H7 (cell line): ENCODE measurements at regions not wholly inside any gene's neighbourhood (a gene's known extent, or its start where the extent isn't known, plus 50 kb on each side); places are given as distances from the start of the nearest gene placed in this dataset.

Source experiments
- DNase-seq: peaks from one replicate; pipeline ENCODE4 v3.0.0; 2012
- H3K27me3 ChIP-seq: 2 replicates; pipeline ENCODE4 v1.6.0; 2011; ENCODE audit warnings: mild to moderate bottlenecking, low read length; ENCODE audit not compliant: control insufficient read depth, insufficient read depth
- H3K36me3 ChIP-seq: replicated peaks from 2 replicates; pipeline ENCODE4 v1.5.1; 2011; ENCODE audit warnings: low read length; ENCODE audit not compliant: control insufficient read depth, insufficient read depth
- H3K4me3 ChIP-seq: 2 replicates; pipeline ENCODE4 v1.5.1; 2011; ENCODE audit warnings: low read depth, mild to moderate bottlenecking, control low read depth, low read length, moderate library complexity; ENCODE audit not compliant: insufficient read depth

DNA sequence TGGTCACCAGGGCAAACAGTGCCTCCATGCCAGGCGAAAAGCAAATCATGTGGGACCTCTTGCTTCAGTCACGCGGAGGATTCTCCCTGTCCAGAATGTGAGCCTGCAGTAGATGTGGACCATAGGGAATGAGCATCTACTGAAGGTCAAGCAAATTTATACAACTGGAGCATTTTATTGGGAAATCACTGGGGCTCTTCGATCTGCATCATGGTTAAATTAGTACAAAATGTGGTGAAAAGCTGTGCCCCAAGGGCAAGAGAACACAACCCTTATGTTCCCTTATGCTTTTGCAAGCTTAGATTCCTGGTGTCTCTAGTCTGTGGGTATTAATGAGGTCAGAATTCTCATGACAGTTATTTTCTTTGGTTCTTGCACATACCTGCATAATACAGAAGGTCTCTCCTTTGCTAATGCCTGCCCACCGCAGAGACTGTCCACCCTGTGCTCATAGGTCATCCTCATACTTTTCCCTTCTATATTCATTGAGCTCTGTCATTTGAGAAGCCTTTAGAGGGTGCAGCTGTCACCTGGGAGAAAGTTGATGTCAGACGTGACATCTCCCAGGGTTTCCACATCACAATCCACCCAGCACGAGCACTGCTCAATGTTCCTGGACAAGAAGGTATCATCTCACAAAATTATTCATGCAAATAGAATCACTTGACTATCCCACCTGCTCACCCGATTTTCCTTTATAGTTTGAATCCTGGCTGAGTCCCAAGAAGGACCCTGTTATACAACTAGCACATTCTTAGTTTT, 111.7 kb downstream of the NXNL2 start:
- Histone ChIP-seq H3K36me3 (no peaks in the 10 kb centered on the region), H3K27me3 (no peaks in the 10 kb centered on the region), H3K4me3 (no peak overlapping the region)
- no peak for DNase-seq

DNA sequence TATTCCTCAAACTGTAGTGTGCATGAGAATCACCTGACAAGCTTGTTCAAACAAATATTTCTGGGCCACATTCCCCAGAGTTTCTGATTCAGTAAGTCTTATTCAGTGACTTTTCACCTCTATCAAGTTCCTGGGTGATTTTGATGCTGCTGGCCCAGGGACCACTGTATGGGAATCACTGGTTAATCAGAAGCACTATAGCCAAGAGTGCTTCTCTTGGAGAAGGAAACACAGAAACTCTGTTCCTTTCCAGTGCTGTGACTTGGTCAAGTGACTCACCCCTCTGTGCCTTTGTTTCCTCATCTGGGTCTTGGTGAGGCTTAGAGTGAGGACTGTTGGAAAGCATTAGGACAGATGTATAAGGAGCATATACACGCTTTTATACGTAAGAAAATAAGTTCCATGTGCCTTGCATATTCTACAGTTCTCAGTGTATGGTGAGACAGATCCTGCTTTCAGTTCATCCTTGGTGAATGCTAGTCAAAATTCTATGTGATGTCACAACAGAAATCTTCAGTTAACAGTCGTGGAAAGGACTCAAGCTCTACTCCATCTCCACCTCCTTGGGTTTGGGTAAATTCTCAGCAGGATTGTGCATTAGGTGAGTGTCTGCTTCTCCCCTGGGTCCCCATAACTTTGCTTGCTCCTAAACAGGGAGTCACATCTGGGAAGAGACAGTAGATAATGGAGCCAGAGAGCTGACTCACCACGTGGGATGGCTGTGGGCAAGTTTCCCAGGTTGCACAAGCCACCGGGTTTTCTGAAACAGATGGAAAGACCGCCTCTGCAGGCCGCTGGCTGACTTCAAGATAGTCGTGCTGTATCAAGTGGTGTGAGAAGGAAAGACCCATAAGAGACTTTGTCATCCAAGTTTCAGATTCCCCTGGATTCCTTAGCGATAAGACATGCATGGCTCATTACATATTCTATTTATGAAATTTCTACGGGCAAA, 117.0 kb downstream of the NXNL2 start:
- DNase-seq = no peak
- Histone ChIP-seq H3K27me3 (no peaks in the 10 kb centered on the region), H3K4me3 (no peak overlapping the region), H3K36me3 (no peaks in the 10 kb centered on the region)

DNA sequence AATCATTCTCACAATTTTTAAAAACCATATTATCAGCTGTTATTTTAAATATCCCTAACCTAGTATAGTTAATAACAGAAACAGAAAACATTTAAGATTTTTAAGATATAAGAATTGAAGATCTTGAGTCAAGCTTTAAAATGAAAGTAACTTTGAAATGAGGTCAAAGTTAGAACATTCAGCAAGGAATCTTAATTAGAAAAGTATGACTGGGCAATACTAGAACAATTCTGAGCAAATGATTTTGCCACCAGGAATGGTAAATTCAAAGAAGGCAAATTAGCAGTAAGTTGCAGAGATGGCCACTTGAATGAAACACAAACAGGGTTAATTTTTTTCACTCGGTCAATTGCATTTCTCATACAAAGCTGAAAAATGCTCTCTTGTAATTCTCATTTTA, 117.9 kb downstream of the NXNL2 start:
- H3K36me3 ChIP-seq = no peaks in the 10 kb centered on the region
- no peaks in the 10 kb centered on the region for H3K27me3 ChIP-seq
- no peak for DNase-seq
- no peak overlapping the region for H3K4me3 ChIP-seq

DNA sequence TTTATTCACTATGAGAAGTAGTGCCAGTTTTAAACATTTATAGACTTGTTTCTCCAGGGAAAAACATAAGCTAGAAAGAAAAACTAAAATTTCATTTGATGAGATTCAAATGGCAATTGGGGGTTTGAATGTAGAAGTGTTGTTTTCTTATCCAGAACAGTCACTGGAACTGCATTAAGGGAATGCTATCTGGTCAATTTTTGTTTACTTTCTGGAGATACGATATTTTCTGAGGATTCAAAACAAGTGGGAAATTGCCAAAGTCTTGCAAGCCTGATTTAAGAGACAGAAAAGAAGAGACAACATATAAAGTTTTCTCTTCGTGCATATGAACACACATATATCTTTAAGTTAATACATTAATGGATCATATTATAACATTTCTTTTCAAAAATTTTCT, 118.4 kb downstream of the NXNL2 start:
- H3K27me3 ChIP-seq = no peaks in the 10 kb centered on the region
- no peak for DNase-seq
- no peaks in the 10 kb centered on the region for H3K36me3 ChIP-seq
- H3K4me3 ChIP-seq = no peak overlapping the region

DNA sequence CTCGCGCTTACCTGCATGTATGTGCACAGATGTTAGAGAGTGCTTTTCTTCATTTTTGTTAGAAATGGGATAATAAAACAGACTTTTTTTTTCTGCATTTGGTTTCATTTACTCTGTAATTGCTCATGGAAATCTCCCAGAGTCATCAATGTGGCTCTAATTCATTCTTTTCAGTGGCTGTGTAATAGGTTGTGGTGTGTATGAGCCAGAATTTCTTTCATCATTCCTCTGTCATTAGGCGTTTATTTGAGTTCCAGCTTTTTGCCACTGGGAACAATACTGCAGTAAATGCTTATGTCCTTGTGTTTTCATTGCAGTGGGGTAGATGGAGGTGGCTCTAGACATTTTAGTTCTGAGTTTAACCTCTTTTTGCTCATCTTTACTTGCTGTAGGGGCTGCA, 118.9 kb downstream of the NXNL2 start:
- H3K4me3 ChIP-seq = no peak overlapping the region
- no peaks in the 10 kb centered on the region for H3K36me3 ChIP-seq
- H3K27me3 ChIP-seq = no peaks in the 10 kb centered on the region
- no peak for DNase-seq

DNA sequence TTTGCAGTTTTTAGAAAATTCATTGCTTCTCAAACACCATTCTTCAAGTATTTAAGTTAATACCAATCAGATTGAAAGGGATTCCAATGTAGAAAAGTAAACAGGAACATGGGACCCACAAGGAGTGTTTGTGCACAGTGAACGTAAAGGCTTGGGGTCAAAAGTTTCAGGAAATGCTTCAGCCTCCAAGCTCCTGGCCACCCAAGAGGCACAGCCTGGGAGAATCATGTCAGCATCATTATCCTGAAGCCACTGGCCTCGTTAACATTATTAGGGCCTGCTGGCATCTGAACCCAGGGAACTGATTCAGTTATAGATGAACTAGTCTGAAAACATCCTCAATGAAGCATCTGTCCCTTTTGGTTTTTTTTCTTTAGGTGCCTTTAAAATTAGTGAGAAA, 122.9 kb downstream of the NXNL2 start:
- DNase-seq = no peak
- H3K4me3 ChIP-seq = no peak overlapping the region
- no peaks in the 10 kb centered on the region for H3K27me3 ChIP-seq
- no peaks in the 10 kb centered on the region for H3K36me3 ChIP-seq

DNA sequence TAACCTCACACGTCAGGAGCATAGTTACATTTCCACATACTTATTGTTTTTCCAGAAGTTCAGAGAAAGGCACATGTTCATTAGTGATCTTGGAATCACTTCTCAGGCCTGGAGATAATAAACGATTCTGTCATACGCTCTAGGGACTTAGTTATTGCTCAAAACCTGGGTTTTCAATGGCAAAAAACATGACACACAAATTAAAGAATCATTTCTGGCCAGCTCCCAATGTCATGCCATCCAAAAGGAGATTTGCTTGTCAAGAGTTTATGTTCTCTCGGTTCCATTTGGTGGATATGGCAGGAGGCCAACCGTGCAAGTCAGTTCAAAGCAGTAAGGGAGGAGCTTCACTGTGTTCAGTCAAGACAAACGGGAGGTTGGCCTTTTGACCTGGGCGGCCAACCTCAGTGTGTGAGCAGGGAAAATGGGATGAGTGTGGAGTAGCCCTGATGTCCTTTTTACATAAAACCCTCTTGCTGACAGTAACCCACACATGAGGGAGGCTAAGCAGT, 123.4 kb downstream of the NXNL2 start:
- DNase-seq = no peak
- Histone ChIP-seq H3K36me3 (no peaks in the 10 kb centered on the region), H3K4me3 (no peak overlapping the region), H3K27me3 (no peaks in the 10 kb centered on the region)

DNA sequence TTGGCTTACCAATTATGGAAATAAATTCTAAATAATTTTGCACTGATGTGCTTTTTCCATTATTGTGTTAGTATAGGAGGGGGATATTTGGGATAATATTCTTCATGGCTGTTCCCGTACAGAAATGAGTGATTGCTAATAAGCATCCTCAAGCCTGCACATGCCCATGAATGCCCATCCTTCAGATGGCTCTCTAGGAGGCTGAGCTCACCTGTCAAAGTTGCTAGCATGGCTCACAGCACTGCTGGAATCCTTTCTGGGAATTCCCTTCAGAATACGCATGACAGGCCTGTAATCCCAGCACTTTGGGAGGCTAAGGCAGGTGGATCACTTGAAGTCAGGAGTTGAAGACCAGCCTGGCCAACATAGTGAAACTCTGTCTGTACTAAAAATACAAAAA, 124.1 kb downstream of the NXNL2 start:
- H3K36me3 ChIP-seq = no peaks in the 10 kb centered on the region
- no peak for DNase-seq

DNA sequence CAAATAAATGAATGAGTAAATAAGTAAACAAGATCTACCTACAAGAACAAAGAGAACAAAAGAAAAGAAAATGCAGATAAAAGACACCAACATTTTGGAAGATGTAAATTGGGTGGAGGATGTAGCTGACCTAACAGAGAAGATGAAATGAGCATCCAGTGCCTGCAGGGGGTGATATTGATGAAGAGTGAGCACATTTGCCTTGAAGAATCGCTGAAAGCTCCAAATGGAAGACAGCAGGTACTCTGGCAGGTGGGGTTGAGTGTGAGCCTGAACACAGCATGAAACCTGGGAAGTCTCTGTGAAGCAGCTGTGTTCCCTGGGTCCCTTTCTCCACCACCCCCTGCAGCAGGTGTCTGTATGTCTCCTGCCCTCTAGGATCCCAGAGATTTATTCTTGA, 125.6 kb downstream of the NXNL2 start:
- no peaks in the 10 kb centered on the region for H3K36me3 ChIP-seq
- H3K27me3 ChIP-seq = no peaks in the 10 kb centered on the region
- no peak overlapping the region for H3K4me3 ChIP-seq
- DNase-seq = peak; percentile 54

More for the DNA sequence above, 124.1 kb downstream of the NXNL2 start:
- Histone ChIP-seq H3K27me3 (no peaks in the 10 kb centered on the region), H3K4me3 (no peak overlapping the region)

DNA sequence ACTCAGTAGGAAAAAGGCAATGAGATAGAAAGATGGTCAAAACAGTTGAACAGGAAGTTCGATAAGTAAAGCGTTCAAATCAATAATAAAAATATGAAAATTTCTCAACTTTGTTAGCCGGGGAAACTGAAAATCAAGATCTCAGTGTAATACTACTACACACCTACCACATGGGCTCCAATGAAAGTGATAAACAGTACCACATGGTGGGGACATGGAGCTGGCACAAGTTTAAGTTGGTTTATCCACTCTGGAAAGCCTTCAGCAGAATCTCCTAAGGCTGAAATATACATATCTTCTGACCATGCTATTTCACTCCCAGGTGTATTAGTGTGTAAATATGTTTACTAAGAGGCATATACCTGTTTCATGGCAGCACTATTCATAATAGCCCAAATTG, 126.8 kb downstream of the NXNL2 start:
- Histone ChIP-seq H3K27me3 (no peaks in the 10 kb centered on the region), H3K36me3 (no peaks in the 10 kb centered on the region), H3K4me3 (no peak overlapping the region)
- no peak for DNase-seq

DNA sequence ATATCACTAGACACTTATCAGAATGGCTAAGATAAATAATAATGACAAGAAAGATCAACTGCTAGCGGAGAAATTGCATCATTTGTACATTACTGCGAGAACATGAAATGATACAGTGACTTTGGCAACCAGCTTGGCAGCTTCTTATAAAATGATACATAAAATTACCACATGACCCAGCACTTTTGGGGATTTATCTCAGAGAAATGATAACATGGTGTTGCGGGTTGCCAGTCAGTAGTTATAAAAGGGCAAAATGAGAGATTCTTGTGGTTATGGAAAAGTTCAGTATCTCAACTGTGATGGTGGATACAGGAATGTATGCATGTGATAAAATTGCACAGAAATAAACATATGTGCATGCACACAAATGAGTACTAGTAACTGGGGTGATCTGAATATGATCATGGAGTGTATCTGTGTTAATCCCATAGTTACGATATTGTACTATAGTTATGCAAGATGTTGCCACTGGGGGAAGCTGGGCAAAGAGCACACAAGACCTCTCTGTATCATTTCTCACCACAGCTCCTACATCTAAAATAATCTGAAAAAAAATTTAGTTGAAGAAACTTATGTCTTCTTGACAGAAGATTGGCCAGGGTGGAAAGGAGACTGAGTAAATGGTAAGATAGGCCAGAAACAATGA, 128.9 kb downstream of the NXNL2 start:
- no peaks in the 10 kb centered on the region for H3K27me3 ChIP-seq
- no peaks in the 10 kb centered on the region for H3K36me3 ChIP-seq
- DNase-seq = no peak
- H3K4me3 ChIP-seq = no peak overlapping the region

DNA sequence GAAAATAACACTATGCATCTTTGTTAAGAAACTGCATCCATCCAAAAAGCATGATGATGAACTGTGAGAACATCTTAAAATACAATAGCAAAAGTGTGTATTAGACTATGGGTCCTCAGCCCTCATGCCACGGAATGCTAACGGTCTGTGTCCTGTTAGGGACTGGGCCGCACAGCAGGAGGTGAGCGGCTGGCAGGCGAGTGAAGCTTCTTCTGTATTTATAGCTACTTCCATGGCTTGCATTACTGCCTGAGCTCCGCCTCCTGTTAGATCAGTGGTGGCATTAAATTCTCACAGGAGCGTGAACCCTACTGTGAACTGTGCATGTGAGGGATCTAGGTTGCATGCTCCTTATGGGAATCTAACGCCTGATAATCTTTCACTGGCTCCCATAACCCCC, 129.8 kb downstream of the NXNL2 start:
- no peaks in the 10 kb centered on the region for H3K36me3 ChIP-seq
- no peak for DNase-seq
- H3K27me3 ChIP-seq = no peaks in the 10 kb centered on the region
- H3K4me3 ChIP-seq = no peak overlapping the region

DNA sequence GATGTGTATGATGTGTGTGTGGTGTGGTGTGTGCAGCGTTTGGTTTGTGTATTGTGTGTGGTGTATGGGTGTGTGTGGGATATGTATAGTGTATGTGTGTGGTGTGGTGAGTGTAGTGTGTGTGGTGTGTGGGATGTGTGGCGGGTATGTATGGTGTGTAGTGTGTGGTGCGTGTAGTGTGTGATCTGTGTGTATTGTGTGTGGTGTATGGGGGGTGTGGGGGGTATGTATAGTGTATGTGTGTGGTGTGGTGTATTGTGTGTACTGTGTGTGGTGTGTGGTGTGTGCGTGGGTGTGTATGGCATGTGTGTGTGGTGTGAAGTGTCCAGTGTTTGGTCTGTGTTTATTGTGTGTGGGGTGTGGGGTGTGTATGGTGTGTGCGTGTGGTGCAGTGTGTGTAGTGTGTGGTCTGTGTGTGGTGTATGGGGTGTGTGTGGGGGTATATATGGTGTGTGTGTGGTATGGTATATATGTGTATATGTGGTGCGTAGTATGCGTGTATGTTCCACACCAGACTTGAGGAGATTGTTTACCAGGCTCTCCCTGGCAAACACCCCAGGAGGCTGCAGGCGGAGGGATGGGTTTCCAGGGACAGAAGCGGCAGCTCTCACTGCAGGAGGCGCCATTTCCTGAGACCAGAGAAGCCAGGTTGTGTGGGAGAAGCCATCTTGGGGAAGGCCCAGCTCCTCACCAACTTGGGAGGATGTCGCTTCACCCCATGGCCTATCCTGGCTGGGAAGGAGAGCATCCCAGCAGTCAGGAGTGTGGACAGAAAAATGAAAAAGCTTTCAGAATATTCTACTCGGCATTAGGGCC, 138.1 kb downstream of the NXNL2 start:
- peak; percentile 40 for DNase-seq

DNA sequence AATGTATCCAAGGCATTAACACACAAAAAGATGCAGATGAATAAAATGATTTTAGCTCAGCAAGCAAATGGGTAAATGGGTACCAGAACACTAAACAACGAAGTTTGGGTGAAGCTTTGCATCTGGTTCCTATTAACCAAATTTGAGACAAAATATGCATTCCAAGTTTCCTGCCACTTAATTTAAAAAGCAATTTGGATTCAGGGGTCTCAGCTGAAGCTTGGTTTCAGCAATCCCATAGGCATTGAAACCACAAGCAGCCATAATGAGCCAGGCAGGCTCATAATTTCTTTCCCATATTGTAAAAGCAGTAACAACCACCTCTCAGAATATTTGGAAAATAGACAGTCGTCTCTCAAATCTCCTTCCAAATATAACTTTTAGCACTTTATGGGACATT, 138.9 kb downstream of the NXNL2 start:
- H3K36me3 ChIP-seq = no peaks in the 10 kb centered on the region
- no peak for DNase-seq
- H3K27me3 ChIP-seq = no peaks in the 10 kb centered on the region
- H3K4me3 ChIP-seq = no peak overlapping the region

More for the DNA sequence above, 138.1 kb downstream of the NXNL2 start:
- no peaks in the 10 kb centered on the region for H3K27me3 ChIP-seq
- H3K4me3 ChIP-seq = no peak overlapping the region
- no peaks in the 10 kb centered on the region for H3K36me3 ChIP-seq
